Activated CD4-positive, alpha-beta T cell treated with anti-CD3 and anti-CD28 coated beads, Interleukin-2, amount 10 ng/mL, durations not matched to agents 24 days and 14 days (primary cell): ENCODE measurements at regions not wholly inside any gene's neighbourhood (a gene's known extent, or its start where the extent isn't known, plus 50 kb on each side); places are given as distances from the start of the nearest gene placed in this dataset.

ENCODE experiments used
- DNase-seq: peaks from one replicate; pipeline ENCODE4 v3.0.0; 2022
- H3K27ac Mint-ChIP-seq: one replicate; pipeline ENCODE4 v1.8.0; 2022; ENCODE audit warnings: mild to moderate bottlenecking, mixed read lengths
- H3K27me3 Mint-ChIP-seq: one replicate; pipeline ENCODE4 v1.8.0; 2022; ENCODE audit warnings: mixed read lengths
- H3K36me3 Mint-ChIP-seq: one replicate; pipeline ENCODE4 v1.8.0; 2022; ENCODE audit warnings: low read depth, mild to moderate bottlenecking, mixed read lengths
- H3K4me1 Mint-ChIP-seq: one replicate; pipeline ENCODE4 v1.8.0; 2021; ENCODE audit warnings: mixed read lengths
- H3K4me3 Mint-ChIP-seq: one replicate; pipeline ENCODE4 v1.8.0; 2022; ENCODE audit warnings: mild to moderate bottlenecking, moderate library complexity, mixed read lengths
- H3K9me3 Mint-ChIP-seq: one replicate; pipeline ENCODE4 v1.8.0; 2021; ENCODE audit warnings: mixed read lengths
- intact Hi-C: fragments of 100-400 bp; cut with micrococcal nuclease; formaldehyde crosslinking; loops from one replicate; pipeline ENCODE4 v1.15.1; 2023

GRCh38 chr11:33598426-33599069 is 102.1 kb downstream of the C11orf91 start:
- DNase-seq = no peak
- intact Hi-C loops = no loop called here
- peaks cover 9% of the 10 kb centered on the region for H3K27me3 Mint-ChIP-seq
- H3K4me3 Mint-ChIP-seq = no peak overlapping the region
- H3K4me1 Mint-ChIP-seq = no peaks in the 10 kb centered on the region
- no peak overlapping the region for H3K27ac Mint-ChIP-seq
- H3K36me3 Mint-ChIP-seq = no peaks in the 10 kb centered on the region
- H3K9me3 Mint-ChIP-seq = no peaks in the 10 kb centered on the region

- Mint-ChIP-seq H3K4me1 (no peaks in the 10 kb centered on the region), H3K27ac (no peak overlapping the region), H3K36me3 (no peaks in the 10 kb centered on the region), H3K4me3 (no peak overlapping the region), H3K27me3 (peaks cover 3% of the 10 kb centered on the region), H3K9me3 (no peaks in the 10 kb centered on the region)
- no peak for DNase-seq
- intact Hi-C loops = no loop called here
These were observed 106.4 kb downstream of the C11orf91 start for GRCh38 chr11:33594188-33594587.

- Mint-ChIP-seq H3K27ac (no peak overlapping the region), H3K4me1 (no peaks in the 10 kb centered on the region), H3K9me3 (no peaks in the 10 kb centered on the region), H3K4me3 (no peak overlapping the region), H3K27me3 (no peaks in the 10 kb centered on the region), H3K36me3 (no peaks in the 10 kb centered on the region)
- intact Hi-C loops = no loop called here
- no peak for DNase-seq
These were observed 110.2 kb downstream of the C11orf91 start for GRCh38 chr11:33590441-33590840.

GRCh38 chr11:33588056-33588455 is 112.6 kb downstream of the C11orf91 start:
- Mint-ChIP-seq H3K27me3 (no peaks in the 10 kb centered on the region), H3K36me3 (no peaks in the 10 kb centered on the region), H3K9me3 (no peaks in the 10 kb centered on the region), H3K27ac (no peak overlapping the region), H3K4me3 (no peak overlapping the region), H3K4me1 (no peaks in the 10 kb centered on the region)
- intact Hi-C loops = no loop called here
- no peak for DNase-seq

- intact Hi-C loops = no loop called here
- peaks cover 2% of the 10 kb centered on the region for H3K27me3 Mint-ChIP-seq
These were observed 114.9 kb downstream of the C11orf91 start for GRCh38 chr11:33585586-33586209.

GRCh38 chr11:33582636-33583325 is 117.8 kb downstream of the C11orf91 start:
- H3K4me3 Mint-ChIP-seq = no peak overlapping the region
- intact Hi-C loops = no loop called here
- no peaks in the 10 kb centered on the region for H3K9me3 Mint-ChIP-seq
- no peaks in the 10 kb centered on the region for H3K36me3 Mint-ChIP-seq
- no peak for DNase-seq
- peaks cover 5% of the 10 kb centered on the region for H3K27me3 Mint-ChIP-seq
- no peak overlapping the region for H3K27ac Mint-ChIP-seq
- H3K4me1 Mint-ChIP-seq = no peaks in the 10 kb centered on the region

More at GRCh38 chr11:33585586-33586209, 114.9 kb downstream of the C11orf91 start:
- H3K9me3 Mint-ChIP-seq = no peaks in the 10 kb centered on the region
- H3K4me3 Mint-ChIP-seq = no peak overlapping the region
- no peak overlapping the region for H3K27ac Mint-ChIP-seq
- no peaks in the 10 kb centered on the region for H3K36me3 Mint-ChIP-seq
- H3K4me1 Mint-ChIP-seq = no peaks in the 10 kb centered on the region
- no peak for DNase-seq

GRCh38 chr11:33579101-33579500 is 121.5 kb downstream of the C11orf91 start:
- H3K4me3 Mint-ChIP-seq = no peak overlapping the region
- H3K27me3 Mint-ChIP-seq = peaks cover 5% of the 10 kb centered on the region
- no peaks in the 10 kb centered on the region for H3K4me1 Mint-ChIP-seq
- H3K9me3 Mint-ChIP-seq = no peaks in the 10 kb centered on the region
- intact Hi-C loops = no loop called here
- no peak overlapping the region for H3K27ac Mint-ChIP-seq
- H3K36me3 Mint-ChIP-seq = no peaks in the 10 kb centered on the region
- DNase-seq = no peak

GRCh38 chr11:33577204-33577603 is 123.4 kb downstream of the C11orf91 start:
- DNase-seq = no peak

GRCh38 chr11:33575311-33575710 is 125.3 kb downstream of the C11orf91 start:
- DNase-seq = no peak
- intact Hi-C loops = no loop called here
- H3K27ac Mint-ChIP-seq = no peak overlapping the region
- H3K36me3 Mint-ChIP-seq = no peaks in the 10 kb centered on the region
- no peak overlapping the region for H3K4me3 Mint-ChIP-seq
- H3K9me3 Mint-ChIP-seq = peaks cover 4% of the 10 kb centered on the region
- H3K27me3 Mint-ChIP-seq = peaks cover 4% of the 10 kb centered on the region
- no peaks in the 10 kb centered on the region for H3K4me1 Mint-ChIP-seq

More at GRCh38 chr11:33577204-33577603, 123.4 kb downstream of the C11orf91 start:
- peaks cover 5% of the 10 kb centered on the region for H3K27me3 Mint-ChIP-seq
- H3K4me1 Mint-ChIP-seq = no peaks in the 10 kb centered on the region
- no peak overlapping the region for H3K27ac Mint-ChIP-seq
- intact Hi-C loops = no loop called here
- H3K4me3 Mint-ChIP-seq = no peak overlapping the region
- H3K36me3 Mint-ChIP-seq = no peaks in the 10 kb centered on the region
- no peaks in the 10 kb centered on the region for H3K9me3 Mint-ChIP-seq

GRCh38 chr11:33574331-33574730 is 126.3 kb downstream of the C11orf91 start:
- Mint-ChIP-seq H3K27me3 (peaks cover 1% of the 10 kb centered on the region), H3K36me3 (no peaks in the 10 kb centered on the region), H3K9me3 (peaks cover 4% of the 10 kb centered on the region), H3K4me3 (no peak overlapping the region), H3K27ac (no peak overlapping the region), H3K4me1 (no peaks in the 10 kb centered on the region)
- intact Hi-C loops = no loop called here
- no peak for DNase-seq

GRCh38 chr11:33569333-33569732 is 131.3 kb downstream of the C11orf91 start:
- Mint-ChIP-seq H3K27ac (no peak overlapping the region), H3K36me3 (no peaks in the 10 kb centered on the region), H3K27me3 (peaks cover 3% of the 10 kb centered on the region), H3K4me1 (no peaks in the 10 kb centered on the region), H3K4me3 (no peak overlapping the region), H3K9me3 (peaks cover 4% of the 10 kb centered on the region)
- DNase-seq = no peak
- intact Hi-C loops = no loop called here

GRCh38 chr11:33567004-33567403 is 133.6 kb downstream of the C11orf91 start:
- Mint-ChIP-seq H3K27ac (no peak overlapping the region), H3K9me3 (peaks cover 4% of the 10 kb centered on the region), H3K4me3 (no peak overlapping the region)

GRCh38 chr11:33564856-33565453 is 135.7 kb downstream of the C11orf91 start:
- H3K27me3 Mint-ChIP-seq = peaks cover 3% of the 10 kb centered on the region
- no peak overlapping the region for H3K4me3 Mint-ChIP-seq
- H3K4me1 Mint-ChIP-seq = no peaks in the 10 kb centered on the region
- no peak overlapping the region for H3K27ac Mint-ChIP-seq
- H3K36me3 Mint-ChIP-seq = no peaks in the 10 kb centered on the region
- no peak for DNase-seq
- intact Hi-C loops = no loop called here
- no peaks in the 10 kb centered on the region for H3K9me3 Mint-ChIP-seq

More at GRCh38 chr11:33567004-33567403, 133.6 kb downstream of the C11orf91 start:
- DNase-seq = no peak
- no peaks in the 10 kb centered on the region for H3K36me3 Mint-ChIP-seq
- H3K27me3 Mint-ChIP-seq = peaks cover 3% of the 10 kb centered on the region
- no peaks in the 10 kb centered on the region for H3K4me1 Mint-ChIP-seq
- intact Hi-C loops = no loop called here

- Mint-ChIP-seq H3K27ac (no peak overlapping the region), H3K4me3 (no peak overlapping the region), H3K4me1 (no peaks in the 10 kb centered on the region), H3K9me3 (no peaks in the 10 kb centered on the region), H3K27me3 (peaks cover 2% of the 10 kb centered on the region), H3K36me3 (no peaks in the 10 kb centered on the region)
- intact Hi-C loops = no loop called here
- no peak for DNase-seq
These were observed 139.9 kb downstream of the C11orf91 start for GRCh38 chr11:33560729-33561128.
